Nucleus accumbens (tissue), 56 donors: ENCODE measurements at regions not wholly inside any gene's neighbourhood (a gene's known extent, or its start where the extent isn't known, plus 50 kb on each side); places are given as distances from the start of the nearest gene placed in this dataset.
A peak's percentile ranks its signal among the peaks of the same experiment; 100 is the strongest.

Source experiments
- DNase-seq, 56 donors: peaks; one replicate each; lab custom pipeline; 2025; lab: John Stamatoyannopoulos, UW

DNA sequence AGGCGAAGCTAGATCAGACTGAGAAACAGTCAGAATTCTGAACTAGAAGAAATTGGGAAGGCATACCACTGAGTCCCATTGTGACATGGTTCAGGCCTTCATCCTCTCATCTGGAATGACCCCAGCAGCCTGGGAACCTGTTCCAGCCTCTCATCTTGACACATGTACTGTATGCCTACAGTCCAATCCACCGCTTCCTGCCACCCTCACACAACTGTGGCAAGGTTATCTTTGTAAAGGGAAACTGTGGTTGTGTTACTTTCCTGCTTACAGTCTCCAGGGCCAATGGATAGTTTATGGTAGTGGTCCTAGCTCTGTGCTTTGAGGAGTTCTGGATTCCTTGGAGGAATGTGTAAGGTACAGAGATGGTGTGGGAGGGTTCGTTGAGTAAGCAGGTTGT, 296.9 kb upstream of the TRIB2 start:
- no peak for DNase-seq

DNA sequence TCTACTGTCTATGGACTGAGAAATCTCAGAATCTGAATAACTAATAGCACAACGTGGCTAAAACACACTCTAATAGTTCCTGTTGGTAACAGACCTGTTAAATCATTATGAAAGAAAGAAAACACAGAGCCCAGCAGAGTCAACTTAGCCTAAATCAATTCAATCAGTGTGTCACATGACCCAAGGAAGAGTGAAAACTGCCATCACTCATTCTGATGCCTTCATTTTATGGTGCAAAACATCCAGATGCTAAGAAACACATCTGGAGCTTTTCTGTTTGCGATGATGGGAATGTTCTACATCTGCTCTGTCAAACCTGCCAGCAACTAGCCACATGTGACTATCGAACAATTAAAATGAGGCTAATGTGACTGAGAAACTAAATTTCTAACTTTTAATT, 295.7 kb upstream of the TRIB2 start:
- no peak for DNase-seq

DNA sequence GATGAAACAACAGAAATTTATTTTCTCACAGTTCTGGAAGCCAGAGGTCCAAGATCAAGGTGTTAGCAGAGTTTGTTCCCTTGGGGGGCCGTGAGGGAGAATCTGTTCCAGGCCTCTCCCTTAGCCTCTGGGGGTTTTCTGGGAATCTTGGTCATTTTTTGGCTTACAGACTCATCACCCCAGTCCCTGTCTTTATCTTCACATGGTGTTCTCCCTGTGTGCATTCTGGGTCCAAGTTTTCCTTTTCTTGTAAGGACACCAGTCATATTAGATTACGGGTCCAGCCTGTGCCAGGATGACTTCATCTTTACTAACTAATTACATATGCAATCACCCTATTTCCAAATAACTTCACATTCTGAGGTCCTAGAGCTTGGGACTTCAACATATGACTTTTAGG, 292.5 kb upstream of the TRIB2 start:
- no peak for DNase-seq

DNA sequence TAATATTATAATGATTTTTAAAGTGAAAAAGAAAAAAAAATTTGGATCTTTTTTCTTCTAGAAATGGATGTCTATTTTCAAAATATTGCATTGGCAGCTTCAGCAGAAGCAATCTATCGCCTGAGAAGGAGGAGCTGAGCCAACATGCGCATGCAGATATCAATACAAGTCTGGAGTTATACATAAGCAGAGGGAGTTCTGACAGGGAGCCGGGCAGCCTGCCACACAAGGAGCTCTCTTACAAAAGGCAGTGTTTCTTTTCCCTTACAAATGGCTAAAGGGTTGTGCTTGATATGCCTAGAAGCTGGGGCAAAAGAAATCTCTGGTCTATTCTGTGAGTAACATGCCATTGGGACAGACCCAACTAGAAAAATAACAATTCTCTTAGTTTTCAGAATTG, 291.9 kb upstream of the TRIB2 start:
- DNase-seq = peak in 9 of 56 donors; percentile 3 to 40 (median 9)

DNA sequence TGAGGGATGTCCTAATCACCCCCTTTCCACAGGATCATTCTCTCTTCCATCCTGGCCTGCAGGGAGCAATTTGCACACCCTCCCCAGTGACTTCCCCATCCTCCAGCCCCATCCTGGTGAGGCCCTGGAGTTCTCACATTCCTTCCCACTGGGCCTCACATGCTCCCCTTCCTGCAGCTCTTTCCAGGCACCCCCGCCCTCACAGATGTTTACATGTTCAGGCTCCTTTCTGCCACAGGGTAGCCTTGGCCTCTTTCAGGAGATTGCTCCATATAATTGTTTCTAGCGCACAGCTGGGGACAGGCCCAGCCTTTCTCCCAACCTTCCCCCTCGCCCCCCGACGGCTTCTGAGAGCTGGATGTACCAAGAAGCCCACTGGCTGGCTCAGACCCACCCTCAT, 288.4 kb upstream of the TRIB2 start:
- DNase-seq = no peak

DNA sequence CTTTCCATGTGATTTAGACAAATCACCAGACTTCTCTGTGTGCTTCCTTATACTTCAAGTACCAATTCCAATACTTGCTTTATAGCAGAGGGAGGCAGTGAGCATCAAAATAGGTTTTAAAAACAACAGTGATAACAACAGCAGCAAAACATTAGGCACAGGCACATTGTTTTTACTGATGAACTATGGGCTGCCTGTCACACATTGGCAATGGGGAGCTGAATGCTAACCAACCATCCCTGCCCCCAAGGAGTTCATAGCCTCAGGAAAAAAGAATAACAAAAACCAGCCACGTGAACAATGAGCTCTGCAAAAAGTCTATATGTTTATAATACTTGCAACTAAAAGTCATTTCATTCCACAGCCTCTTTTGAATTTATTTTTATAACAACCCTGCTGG, 287.9 kb upstream of the TRIB2 start:
- DNase-seq = no peak

DNA sequence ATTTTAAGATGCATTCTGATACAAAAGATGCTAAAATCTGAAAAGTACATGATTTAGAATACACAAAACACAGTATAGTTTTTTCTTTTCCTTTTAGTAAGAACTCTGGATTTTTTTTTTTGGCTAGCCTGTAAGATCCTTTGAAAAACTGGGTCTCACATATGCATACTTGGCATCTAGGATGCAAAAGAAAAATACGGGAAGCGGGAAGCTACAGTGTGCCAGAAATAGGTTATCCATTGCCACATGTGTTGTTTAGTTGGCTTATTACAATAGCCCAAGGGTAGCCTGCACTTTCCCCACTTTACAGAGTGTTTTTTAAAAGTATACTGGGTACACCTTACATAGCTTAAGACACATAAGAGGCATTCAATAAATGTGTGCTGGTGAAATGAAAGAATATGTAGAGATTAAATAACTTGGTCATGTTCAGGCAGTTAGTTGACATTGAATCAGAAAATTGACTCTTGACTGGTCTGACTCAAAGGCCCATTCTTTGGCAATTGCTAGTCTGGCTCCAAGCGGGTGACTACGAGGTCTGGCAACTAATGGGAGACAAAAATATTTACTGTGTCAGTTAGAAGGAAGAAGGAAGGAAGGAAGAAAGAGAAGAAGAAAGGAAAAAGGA, 286.8 kb upstream of the TRIB2 start:
- DNase-seq = no peak

DNA sequence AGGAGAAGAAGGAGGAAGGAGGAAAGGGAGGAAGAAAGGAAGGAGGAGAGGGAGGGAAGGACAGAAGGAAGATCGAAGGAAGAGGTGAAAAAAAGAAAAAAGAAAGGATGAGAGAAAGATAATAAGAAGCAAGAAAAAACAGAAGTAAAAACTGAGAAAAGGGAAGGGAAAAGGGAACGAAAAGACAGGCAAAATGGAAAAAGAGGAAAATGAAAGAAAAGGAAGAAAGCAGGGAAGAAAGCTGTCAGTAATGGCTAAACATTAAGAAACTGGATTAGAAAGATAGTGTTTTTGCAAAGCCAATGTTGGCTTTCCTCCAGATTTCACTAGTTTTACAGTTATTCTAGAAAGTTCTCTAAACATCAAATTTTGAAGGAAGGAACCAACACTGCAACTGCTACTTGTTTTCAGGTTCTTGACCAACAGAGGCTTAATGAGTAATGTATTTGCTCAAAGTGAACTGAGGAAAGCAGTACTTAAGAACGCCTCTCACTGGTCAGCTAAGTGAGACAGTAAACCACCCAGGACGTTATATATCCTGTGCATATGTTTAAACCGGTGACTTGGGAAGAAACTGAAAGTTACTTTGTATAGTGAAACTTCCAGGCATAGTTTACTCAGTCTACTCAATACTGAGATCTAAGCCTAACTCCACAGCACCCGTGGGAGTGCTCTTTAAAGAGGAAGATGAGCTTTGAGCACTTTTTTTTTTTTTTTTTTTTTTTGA, 286.2 kb upstream of the TRIB2 start:
- no peak for DNase-seq

DNA sequence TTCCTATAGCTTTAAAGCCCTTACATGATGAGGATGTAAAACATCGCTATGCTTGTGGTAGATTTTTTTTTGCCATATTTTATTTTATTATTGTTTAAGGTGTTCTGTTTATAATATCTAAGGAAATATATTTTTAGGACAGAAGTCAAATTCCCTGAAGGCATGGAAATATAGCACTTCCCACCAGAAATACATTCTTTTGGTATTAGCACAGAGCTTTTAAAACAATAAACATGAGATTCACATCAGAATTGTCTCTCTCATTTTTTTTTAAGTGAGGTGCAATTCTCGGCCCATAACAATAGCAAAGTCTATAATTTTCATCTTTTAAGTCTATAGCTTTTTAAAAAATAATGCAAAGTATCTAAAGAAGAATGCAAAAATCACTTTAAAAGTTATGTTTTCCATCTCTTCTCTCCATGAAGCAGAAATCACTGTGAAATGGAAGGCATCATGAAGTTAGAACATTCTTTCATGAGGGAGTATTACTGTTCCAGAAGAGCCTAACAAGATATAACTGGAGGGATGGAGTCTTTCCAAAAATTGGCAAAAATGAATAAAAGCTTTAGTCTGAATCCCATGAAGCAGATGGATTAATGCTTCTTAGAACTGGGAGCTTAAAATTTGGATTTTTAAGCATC, 283.6 kb upstream of the TRIB2 start:
- no peak for DNase-seq

DNA sequence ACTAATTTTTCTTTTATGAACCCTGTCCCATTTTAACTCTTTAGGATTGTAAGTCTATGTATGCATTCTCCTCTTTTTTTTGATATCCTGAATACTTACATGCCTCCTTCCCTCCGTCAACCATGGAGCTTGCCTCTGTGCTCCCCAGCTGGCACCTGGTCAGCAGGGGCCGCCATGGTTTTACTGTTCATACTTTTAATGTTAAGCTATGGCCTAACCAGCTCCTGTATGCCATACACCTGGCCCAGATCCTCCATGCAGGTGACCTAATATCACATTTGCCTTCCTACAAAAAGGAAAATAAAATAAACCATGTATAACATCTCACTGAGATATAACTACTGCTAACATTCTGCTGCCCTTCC, 283.1 kb upstream of the TRIB2 start:
- DNase-seq = no peak

DNA sequence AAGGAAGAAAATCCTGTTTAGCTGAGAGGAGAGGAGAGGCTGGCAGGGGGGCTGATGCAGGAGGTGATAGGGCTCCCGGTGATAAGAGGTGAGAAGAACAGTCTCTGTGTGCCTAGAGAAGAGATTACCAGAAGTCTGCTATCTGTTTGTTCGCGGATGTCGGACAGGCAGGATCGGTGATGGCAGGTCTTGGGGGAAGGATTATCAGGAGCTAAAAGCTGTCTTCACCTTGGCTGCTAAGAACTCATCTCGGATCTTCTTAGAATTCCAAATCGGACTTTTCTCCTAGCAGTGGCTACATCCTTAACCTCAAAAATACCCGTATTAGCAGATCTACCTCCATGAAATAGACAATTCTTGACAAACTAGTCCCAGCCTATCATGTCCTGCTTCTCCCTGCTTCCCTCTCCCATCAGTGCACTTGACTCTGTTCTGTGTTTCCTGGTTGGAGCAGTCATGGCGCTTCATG, 282.1 kb upstream of the TRIB2 start:
- DNase-seq = no peak

DNA sequence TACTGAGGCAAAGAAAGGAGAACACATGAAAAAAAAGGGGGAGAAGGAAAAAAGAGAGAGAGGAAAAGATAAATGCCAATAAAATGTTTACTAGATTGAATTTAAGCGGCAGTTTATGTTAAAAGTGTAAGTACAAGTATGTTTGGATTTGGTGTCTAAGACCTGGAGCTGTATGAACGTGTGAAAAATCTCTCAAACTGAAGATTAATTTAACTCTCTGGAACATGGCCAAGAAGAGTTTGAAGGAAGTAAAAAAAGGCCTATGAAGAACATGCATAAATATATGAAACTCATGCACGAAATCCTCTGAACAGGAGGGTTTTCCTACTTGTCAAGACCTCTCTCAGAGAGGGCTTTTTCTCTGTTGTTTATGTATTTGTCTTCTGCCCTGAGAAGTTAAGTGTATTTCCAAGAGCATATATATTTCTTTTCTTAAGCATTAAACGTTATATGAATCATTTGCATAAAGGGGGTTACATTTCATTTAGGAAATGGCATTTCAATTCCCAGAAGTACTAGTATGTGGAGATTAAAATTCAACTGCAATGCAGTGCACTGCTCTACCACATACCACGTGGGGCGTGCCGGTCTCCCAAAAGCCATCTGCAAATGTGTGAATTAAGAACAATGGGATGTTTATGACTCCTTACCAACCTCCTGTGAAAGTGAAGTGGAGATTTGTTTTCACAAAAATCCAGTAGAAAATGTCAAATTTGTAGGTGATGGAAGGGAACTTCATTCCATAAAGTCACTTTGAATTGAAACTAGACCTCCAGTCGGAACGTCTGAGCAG, 281.1 kb upstream of the TRIB2 start:
- DNase-seq = no peak

DNA sequence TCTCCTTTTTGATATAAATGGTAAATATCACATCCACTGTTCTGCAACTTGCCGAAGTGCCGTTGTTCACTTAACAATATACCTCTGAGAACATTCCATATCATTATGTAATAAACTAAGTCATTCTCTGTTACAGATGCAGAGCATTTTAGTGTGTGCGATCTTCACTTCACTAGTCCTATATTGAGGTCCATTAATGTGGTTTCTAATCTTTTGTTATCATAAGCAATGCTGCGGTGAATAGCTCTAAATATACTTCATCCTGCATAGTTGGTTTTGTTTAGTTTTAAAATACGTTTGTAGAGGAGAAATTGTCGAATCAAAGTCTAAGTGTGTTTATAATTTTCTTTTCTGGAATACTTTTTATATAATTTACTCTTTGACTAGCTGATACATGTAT, 280.3 kb upstream of the TRIB2 start:
- no peak for DNase-seq

DNA sequence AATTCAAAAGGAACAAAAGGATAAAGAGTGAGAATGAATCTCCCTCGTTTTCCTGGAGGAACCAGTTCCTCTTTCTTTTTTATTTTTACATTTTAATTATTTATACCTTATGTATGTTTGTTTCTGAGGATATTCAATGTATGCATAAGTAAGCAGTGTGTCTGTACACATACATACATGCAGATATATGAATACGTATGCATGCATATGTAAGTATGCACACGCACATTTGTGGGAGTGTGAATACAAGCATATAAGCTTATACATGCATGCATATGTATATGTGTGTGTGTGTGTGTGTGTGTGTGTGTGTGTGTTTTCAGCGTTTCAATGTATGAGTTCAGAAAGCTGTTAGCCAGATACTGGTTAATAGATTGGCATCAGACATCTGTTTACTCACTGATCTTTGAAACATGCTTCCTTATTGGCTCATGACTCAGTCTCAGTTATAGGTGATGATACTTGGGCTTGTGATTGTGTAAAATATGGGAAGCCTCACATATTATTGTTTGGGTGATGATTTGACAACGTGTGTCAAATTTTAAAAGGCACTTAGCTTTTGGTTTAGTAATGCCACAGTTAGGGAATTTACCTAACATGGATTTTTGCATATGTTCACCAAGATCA, 279.7 kb upstream of the TRIB2 start:
- DNase-seq = no peak

DNA sequence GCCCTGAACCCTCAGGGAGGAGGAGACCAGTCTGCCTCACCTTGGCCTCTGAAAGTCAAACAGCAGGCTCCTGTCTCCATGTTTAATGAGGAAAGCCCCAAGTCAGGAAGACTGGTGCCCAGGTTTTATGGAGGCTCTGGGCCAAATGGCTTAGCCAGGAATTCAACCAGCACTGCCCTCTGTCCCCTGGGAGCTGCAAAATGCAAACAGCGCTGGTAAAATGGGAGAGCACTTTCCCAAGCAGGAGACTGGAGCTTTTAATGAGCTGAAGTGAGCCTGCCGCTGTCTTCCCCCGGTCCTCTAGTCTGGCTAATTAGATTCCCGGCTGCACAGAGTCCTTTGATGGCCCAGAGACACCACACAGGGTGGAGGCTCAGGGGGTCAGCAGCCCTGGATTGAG, 276.0 kb upstream of the TRIB2 start:
- DNase-seq = no peak

DNA sequence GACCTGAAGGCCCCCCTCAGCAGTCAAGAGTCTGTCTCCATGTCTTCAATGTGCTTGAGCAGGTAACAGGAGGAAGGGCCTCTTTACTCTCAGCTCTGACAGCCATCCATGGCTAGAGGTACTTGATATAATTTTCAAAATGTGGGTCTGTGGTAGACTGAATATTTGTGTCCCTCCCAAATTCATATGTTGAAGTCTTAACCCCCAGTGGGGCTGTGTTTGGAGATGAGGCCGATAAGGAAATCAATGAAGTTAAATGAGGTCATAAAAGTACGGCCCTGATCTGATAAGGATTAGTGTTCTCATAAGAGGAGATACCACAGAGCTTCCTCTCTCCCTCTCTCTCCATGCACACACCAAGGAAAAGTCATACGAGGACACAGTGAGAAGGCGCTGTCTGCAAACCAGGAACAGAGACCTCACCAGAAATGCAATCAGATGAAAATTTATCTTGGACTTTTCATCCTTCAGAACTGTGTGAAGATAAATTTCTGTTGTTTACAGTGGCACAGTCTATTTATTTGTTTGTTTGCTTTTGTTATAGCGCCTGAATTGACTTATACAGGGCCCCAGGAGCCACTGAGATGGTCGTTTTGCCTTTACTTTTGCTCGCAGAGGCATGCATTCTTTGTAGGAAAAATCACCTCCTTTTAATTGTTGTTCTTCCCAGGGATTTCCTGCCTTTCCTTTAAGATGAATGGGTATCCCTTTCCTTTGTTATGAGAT, 274.8 kb upstream of the TRIB2 start:
- DNase-seq = no peak

DNA sequence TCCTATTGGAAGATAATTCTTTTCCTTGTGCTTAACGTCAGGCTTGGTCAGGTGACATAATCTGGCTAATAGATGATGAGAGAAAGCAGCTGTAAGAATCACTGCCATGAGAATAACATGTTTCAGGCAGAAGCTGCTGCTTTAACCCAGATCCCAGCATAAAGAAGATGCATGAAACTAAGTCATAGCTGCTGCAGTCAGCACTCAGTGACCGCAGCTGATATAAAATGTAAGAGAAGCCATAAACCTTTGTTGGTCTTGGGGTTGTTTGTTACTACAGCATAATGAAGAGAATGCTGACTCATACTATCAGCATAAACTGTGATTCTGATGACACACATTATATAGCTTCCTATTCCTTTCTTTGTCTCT, 274.3 kb upstream of the TRIB2 start:
- DNase-seq = no peak

DNA sequence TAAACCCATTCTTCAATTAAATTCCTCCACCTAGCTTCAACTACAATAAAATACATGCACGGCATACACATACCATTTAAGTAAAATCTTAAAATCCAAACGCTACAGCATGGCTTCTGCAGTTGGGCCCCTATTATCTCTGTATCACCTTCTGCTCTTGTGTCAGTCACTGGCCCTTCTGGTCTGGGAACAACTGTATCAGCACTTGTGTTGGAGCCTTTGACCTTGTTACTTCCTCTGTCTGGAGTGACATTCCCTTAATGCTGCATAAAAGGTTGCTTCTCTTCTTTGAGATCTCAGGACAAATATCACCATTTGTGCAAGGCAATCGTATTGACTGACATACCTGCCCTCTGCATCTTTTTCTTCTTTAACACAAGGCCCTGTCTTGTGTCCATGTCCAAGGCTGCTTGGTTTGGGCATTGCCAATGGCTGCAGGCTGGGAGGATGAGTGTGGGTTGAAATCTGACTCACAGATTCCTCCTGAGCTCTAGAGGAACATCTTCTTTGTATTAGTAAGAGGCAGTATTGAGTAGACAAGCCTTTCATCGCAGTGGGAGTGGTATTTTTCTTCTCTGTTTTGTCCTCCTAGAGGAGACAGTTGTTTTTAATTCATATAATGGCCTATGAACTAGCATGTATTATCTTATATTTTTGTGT, 267.8 kb upstream of the TRIB2 start:
- DNase-seq = no peak

DNA sequence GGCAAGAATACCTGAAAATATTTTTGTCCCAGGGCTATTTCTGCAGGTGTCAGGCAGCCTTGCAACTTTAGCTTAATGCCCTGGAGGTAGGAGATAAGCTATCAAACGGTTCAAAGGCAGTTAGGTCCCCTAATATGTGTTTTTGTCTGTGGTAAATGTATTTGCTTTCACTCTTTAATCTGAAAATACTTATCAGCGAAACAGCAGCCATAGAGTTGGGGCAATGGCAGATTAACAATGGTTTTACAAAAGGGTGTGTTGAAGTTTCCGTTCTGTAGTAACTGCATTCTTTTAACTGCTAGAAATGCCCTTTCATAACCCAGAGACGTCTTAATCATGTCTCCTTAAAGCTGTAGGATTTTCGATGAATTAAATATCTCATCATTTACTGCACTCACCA, 265.0 kb upstream of the TRIB2 start:
- DNase-seq = no peak

DNA sequence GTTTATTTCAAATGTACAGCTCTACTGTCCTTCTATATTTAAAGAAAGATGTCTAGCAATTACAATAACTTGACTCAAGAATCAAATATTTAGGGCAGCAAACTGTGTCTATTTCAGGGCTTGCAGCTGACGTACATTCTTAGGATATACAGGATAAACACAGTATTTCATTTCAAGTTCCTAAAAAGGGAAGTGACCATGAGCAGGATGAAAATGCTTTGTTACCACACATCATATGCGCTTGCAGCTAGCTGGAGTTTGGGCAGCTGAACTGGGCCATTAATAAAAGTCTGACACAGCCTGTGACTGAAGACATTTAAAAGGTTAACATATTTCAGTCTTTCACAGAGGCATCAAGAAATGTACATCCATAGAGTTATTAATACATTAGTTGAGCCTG, 264.6 kb upstream of the TRIB2 start:
- no peak for DNase-seq
